8988T (cell line): ENCODE measurements at regions not wholly inside any gene's neighbourhood (a gene's known extent, or its start where the extent isn't known, plus 50 kb on each side); places are given as distances from the start of the nearest gene placed in this dataset.

ENCODE experiments used
- DNase-seq: peaks from one replicate; pipeline ENCODE4 v3.0.0; 2011

GRCh38 chr10:78853864-78854263 is 214.9 kb upstream of the ZMIZ1 start:
- DNase-seq = no peak

- no peak for DNase-seq
Observed at GRCh38 chr10:78856421-78856820, 212.3 kb upstream of the ZMIZ1 start.

GRCh38 chr10:78857193-78857592 is 211.6 kb upstream of the ZMIZ1 start:
- DNase-seq = no peak

GRCh38 chr10:78859266-78859665 is 209.5 kb upstream of the ZMIZ1 start:
- no peak for DNase-seq

- no peak for DNase-seq
Observed at GRCh38 chr10:78859769-78860168, 209.0 kb upstream of the ZMIZ1 start.

GRCh38 chr10:78860260-78860914 is 208.4 kb upstream of the ZMIZ1 start:
- no peak for DNase-seq

- DNase-seq = no peak
Observed at GRCh38 chr10:78861529-78862327, 207.0 kb upstream of the ZMIZ1 start.

- no peak for DNase-seq
Observed at GRCh38 chr10:78862328-78862640, 206.5 kb upstream of the ZMIZ1 start.

- no peak for DNase-seq
Observed at GRCh38 chr10:78863140-78863905, 205.4 kb upstream of the ZMIZ1 start.

- no peak for DNase-seq
Observed at GRCh38 chr10:78863906-78864239, 204.9 kb upstream of the ZMIZ1 start.

- DNase-seq = no peak
Observed at GRCh38 chr10:78864761-78865537, 203.8 kb upstream of the ZMIZ1 start.

GRCh38 chr10:78865538-78865875 is 203.3 kb upstream of the ZMIZ1 start:
- no peak for DNase-seq

GRCh38 chr10:78865931-78866717 is 202.6 kb upstream of the ZMIZ1 start:
- DNase-seq = no peak

- DNase-seq = no peak
Observed at GRCh38 chr10:78866731-78867554, 201.8 kb upstream of the ZMIZ1 start.

GRCh38 chr10:78867555-78867939 is 201.2 kb upstream of the ZMIZ1 start:
- DNase-seq = no peak

GRCh38 chr10:78868048-78868447 is 200.7 kb upstream of the ZMIZ1 start:
- DNase-seq = no peak

- no peak for DNase-seq
Observed at GRCh38 chr10:78868456-78868855, 200.3 kb upstream of the ZMIZ1 start.

GRCh38 chr10:78868861-78869260 is 199.9 kb upstream of the ZMIZ1 start:
- no peak for DNase-seq

GRCh38 chr10:78869508-78870454 is 199.0 kb upstream of the ZMIZ1 start:
- no peak for DNase-seq

- DNase-seq = no peak
Observed at GRCh38 chr10:78870458-78870857, 198.3 kb upstream of the ZMIZ1 start.

GRCh38 chr10:78871796-78872195 is 197.0 kb upstream of the ZMIZ1 start:
- DNase-seq = no peak
